ENCODE measurements at regions not wholly inside any gene's neighbourhood (a gene's known extent, or its start where the extent isn't known, plus 50 kb on each side); places are given as distances from the start of the nearest gene placed in this dataset.

GRCh38 chr10:120212275-120212674 lies 244.8 kb upstream of the PLPP4 start:
- Histone ChIP-seq H3K4me3 (no peak overlapping the region), H3K4me2 (ENCODE audit: insufficient read depth, low read length) (no peak overlapping the region), H4K20me1 (replicated peaks; ENCODE audit: control insufficient read depth, insufficient read depth, low read length) (no peaks in the 10 kb centered on the region), H2AFZ (ENCODE audit: low read depth, low read length) (no peak overlapping the region), H3K27ac (ENCODE audit: extremely low read depth, low read depth, low read length) (no peak overlapping the region), H3K9ac (ENCODE audit: insufficient read depth in 1 of 2, low read depth in 2 of 2, low read length in 2 of 2) (no peak overlapping the region), H3K79me2 (ENCODE audit: control insufficient read depth, insufficient read depth, low read length) (no peaks in the 10 kb centered on the region), H3K4me1 (replicated peaks in 1 of 2; ENCODE audit: control insufficient read depth in 2 of 2, insufficient read depth in 2 of 2, low read length in 2 of 2) (no peaks in the 10 kb centered on the region), H3K36me3 (ENCODE audit: control insufficient read depth, insufficient read depth, low read length) (no peaks in the 10 kb centered on the region), H3K9me1 (ENCODE audit: control insufficient read depth, insufficient read depth, low read length) (no peaks in the 10 kb centered on the region), H3K9me3 (replicated peaks; ENCODE audit: control insufficient read depth, insufficient read depth, low read depth, low read length) (no peaks in the 10 kb centered on the region), H3K27me3 (ENCODE audit: control insufficient read depth in 2 of 2, insufficient read depth in 2 of 2, low read length in 2 of 2) (no peaks in the 10 kb centered on the region; a peak in 1 of 5 replicates)
- ChIA-PET POLR2A (no interaction called here), CTCF (ENCODE audit: low intra/inter-chr PET ratio) (no interaction called here)
- ATAC-seq (no peak), DNase-seq (ENCODE audit: extremely low read depth in 1 of 4, low spot score in 3 of 4) (no peak), FAIRE-seq (no peak)
- no TSS peak for BruUV-seq (replicated peaks)
- in situ Hi-C loops (cut with MboI): no loop called here
- intact Hi-C loops (cut with micrococcal nuclease): no loop called here
- WGBS (ENCODE audit: insufficient coverage, low coverage, missing lambda C conversion rate): 0% methylated on average over 2 of the region's 2 CpGs
- no peak for TF ChIP-seq ZNF586 (CRISPR knock-in tag; conservative IDR thresholded peaks at IDR 0.05)
- TF ChIP-seq EGR1 (conservative IDR thresholded peaks at IDR 0.05): no peak
- TF ChIP-seq FOXA3 (CRISPR knock-in tag; conservative IDR thresholded peaks at IDR 0.05 in 1 of 2, IDR thresholded peaks at IDR 0.05 in 1 of 2): no peak
- no peak for TF ChIP-seq PATZ1 (CRISPR knock-in tag; IDR thresholded peaks at IDR 0.05; ENCODE audit: borderline replicate concordance)
- no peak for TF ChIP-seq PHF21A (IDR thresholded peaks at IDR 0.05; ENCODE audit: borderline replicate concordance, low read depth)
- TF ChIP-seq ARNT (IDR thresholded peaks at IDR 0.05): no peak
- TF ChIP-seq EWSR1 (IDR thresholded peaks at IDR 0.05; ENCODE audit: borderline replicate concordance, low read depth, partially characterized antibody): no peak
- TF ChIP-seq, protein P1, sequence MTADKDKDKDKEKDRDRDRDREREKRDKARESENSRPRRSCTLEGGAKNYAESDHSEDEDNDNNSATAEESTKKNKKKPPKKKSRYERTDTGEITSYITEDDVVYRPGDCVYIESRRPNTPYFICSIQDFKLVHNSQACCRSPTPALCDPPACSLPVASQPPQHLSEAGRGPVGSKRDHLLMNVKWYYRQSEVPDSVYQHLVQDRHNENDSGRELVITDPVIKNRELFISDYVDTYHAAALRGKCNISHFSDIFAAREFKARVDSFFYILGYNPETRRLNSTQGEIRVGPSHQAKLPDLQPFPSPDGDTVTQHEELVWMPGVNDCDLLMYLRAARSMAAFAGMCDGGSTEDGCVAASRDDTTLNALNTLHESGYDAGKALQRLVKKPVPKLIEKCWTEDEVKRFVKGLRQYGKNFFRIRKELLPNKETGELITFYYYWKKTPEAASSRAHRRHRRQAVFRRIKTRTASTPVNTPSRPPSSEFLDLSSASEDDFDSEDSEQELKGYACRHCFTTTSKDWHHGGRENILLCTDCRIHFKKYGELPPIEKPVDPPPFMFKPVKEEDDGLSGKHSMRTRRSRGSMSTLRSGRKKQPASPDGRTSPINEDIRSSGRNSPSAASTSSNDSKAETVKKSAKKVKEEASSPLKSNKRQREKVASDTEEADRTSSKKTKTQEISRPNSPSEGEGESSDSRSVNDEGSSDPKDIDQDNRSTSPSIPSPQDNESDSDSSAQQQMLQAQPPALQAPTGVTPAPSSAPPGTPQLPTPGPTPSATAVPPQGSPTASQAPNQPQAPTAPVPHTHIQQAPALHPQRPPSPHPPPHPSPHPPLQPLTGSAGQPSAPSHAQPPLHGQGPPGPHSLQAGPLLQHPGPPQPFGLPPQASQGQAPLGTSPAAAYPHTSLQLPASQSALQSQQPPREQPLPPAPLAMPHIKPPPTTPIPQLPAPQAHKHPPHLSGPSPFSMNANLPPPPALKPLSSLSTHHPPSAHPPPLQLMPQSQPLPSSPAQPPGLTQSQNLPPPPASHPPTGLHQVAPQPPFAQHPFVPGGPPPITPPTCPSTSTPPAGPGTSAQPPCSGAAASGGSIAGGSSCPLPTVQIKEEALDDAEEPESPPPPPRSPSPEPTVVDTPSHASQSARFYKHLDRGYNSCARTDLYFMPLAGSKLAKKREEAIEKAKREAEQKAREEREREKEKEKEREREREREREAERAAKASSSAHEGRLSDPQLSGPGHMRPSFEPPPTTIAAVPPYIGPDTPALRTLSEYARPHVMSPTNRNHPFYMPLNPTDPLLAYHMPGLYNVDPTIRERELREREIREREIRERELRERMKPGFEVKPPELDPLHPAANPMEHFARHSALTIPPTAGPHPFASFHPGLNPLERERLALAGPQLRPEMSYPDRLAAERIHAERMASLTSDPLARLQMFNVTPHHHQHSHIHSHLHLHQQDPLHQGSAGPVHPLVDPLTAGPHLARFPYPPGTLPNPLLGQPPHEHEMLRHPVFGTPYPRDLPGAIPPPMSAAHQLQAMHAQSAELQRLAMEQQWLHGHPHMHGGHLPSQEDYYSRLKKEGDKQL (CRISPR knock-in tag; IDR thresholded peaks at IDR 0.05; ENCODE audit: borderline replicate concordance): no peak
- TF ChIP-seq KLF13 (tag; IDR thresholded peaks at IDR 0.05; ENCODE audit: borderline replicate concordance, low read depth): no peak
- TF ChIP-seq XRCC4 (IDR thresholded peaks at IDR 0.05; ENCODE audit: extremely low read depth, insufficient read depth, insufficient read length): no peak
- no peak for TF ChIP-seq BRD9 (IDR thresholded peaks at IDR 0.05; ENCODE audit: low read depth, partially characterized antibody)
- TF ChIP-seq HSF4 (CRISPR knock-in tag; IDR thresholded peaks at IDR 0.05; ENCODE audit: borderline replicate concordance): no peak
- TF ChIP-seq RAD51 (IDR thresholded peaks at IDR 0.05; ENCODE audit: borderline replicate concordance, low read depth): no peak
- TF ChIP-seq ZBTB49 (CRISPR knock-in tag; IDR thresholded peaks at IDR 0.05; ENCODE audit: borderline replicate concordance): no peak
